OCI-LY1 (cell line): ENCODE measurements at regions not wholly inside any gene's neighbourhood (a gene's known extent, or its start where the extent isn't known, plus 50 kb on each side); places are given as distances from the start of the nearest gene placed in this dataset.

Experiments used
- H2AFZ ChIP-seq: fragments of 200-600 bp; sonication (generic), shearing (Covaris generic); 2 replicates; pipeline ENCODE4 v1.6.0; 2014; ENCODE audit warnings: antibody characterized with exemption, mild to moderate bottlenecking, low read length
- H3F3A ChIP-seq: fragments of 200-600 bp; sonication (generic), shearing (Covaris generic); 2 replicates; pipeline ENCODE4 v1.6.0; 2014; ENCODE audit warnings: mild to moderate bottlenecking, antibody characterized with exemption, low read length, moderate library complexity; ENCODE audit not compliant: insufficient read depth
- H3K27ac ChIP-seq: fragments of 200-600 bp; sonication (generic); 2 replicates; pipeline ENCODE4 v1.5.1; 2014; ENCODE audit warnings: low read length, mixed run types, mild to moderate bottlenecking, low read depth; ENCODE audit not compliant: poor library complexity, severe bottlenecking
- H3K27me3 ChIP-seq: fragments of 200-600 bp; sonication (generic); 2 replicates; pipeline ENCODE4 v1.6.0; 2014; ENCODE audit warnings: antibody characterized with exemption, mild to moderate bottlenecking, low read length, moderate library complexity; ENCODE audit not compliant: insufficient read depth
- H3K36me3 ChIP-seq: fragments of 200-600 bp; sonication (generic); 2 replicates; pipeline ENCODE4 v1.6.1; 2014; ENCODE audit warnings: mild to moderate bottlenecking, antibody characterized with exemption, low read length, moderate library complexity, mixed read lengths; ENCODE audit not compliant: insufficient read depth
- H3K4me1 ChIP-seq: fragments of 200-600 bp; sonication (generic); 2 replicates; pipeline ENCODE4 v1.5.1; 2014; ENCODE audit warnings: mild to moderate bottlenecking, low read length, moderate library complexity; ENCODE audit not compliant: insufficient read depth, severe bottlenecking
- H3K4me2 ChIP-seq: fragments of 200-600 bp; sonication (generic), shearing (Covaris generic); 2 replicates; pipeline ENCODE4 v1.6.1; 2014; ENCODE audit warnings: low read length
- H3K4me3 ChIP-seq: fragments of 200-600 bp; sonication (generic); 2 replicates; pipeline ENCODE4 v1.5.1; 2014; ENCODE audit warnings: low read length, low read depth, mild to moderate bottlenecking, mixed read lengths; ENCODE audit not compliant: poor library complexity, severe bottlenecking
- H3K79me2 ChIP-seq: fragments of 200-600 bp; shearing (Covaris generic); 2 replicates; pipeline ENCODE4 v1.6.1; 2016; ENCODE audit warnings: mixed run types, low read length, mixed read lengths; ENCODE audit not compliant: insufficient read depth
- H3K9ac ChIP-seq: fragments of 200-600 bp; sonication (generic), shearing (Covaris generic); 2 replicates; pipeline ENCODE4 v1.6.1; 2014; ENCODE audit warnings: mild to moderate bottlenecking, low read length, mixed read lengths
- H3K9me2 ChIP-seq: fragments of 200-600 bp; sonication (generic), shearing (Covaris generic); 2 replicates; pipeline ENCODE4 v1.6.1; 2014; ENCODE audit warnings: low read depth, mild to moderate bottlenecking, low read length, mixed read lengths
- H3K9me3 ChIP-seq: fragments of 200-600 bp; shearing (Covaris generic); 2 replicates; pipeline ENCODE4 v1.6.1; 2014; ENCODE audit warnings: low read length, mixed read lengths
- H4K20me1 ChIP-seq: fragments of 200-600 bp; sonication (generic), shearing (Covaris generic); 2 replicates; pipeline ENCODE4 v1.6.0; 2016; ENCODE audit warnings: mild to moderate bottlenecking, low read length; ENCODE audit not compliant: insufficient read depth
- CTCF ChIP-seq: fragments of 200-600 bp; sonication (generic), shearing (Covaris generic); IDR thresholded peaks from 2 replicates; pipeline ENCODE4 v1.5.1; 2017; ENCODE audit warnings: mild to moderate bottlenecking, antibody characterized with exemption, low read length, moderate library complexity, mixed read lengths
- EZH2 ChIP-seq: fragments of 200-600 bp; sonication (generic), shearing (Covaris generic); IDR thresholded peaks from 2 replicates; pipeline ENCODE4 v1.8.0; 2017; ENCODE audit warnings: borderline replicate concordance, mixed run types, mild to moderate bottlenecking, antibody characterized with exemption, low read length, moderate library complexity, mixed read lengths

DNA sequence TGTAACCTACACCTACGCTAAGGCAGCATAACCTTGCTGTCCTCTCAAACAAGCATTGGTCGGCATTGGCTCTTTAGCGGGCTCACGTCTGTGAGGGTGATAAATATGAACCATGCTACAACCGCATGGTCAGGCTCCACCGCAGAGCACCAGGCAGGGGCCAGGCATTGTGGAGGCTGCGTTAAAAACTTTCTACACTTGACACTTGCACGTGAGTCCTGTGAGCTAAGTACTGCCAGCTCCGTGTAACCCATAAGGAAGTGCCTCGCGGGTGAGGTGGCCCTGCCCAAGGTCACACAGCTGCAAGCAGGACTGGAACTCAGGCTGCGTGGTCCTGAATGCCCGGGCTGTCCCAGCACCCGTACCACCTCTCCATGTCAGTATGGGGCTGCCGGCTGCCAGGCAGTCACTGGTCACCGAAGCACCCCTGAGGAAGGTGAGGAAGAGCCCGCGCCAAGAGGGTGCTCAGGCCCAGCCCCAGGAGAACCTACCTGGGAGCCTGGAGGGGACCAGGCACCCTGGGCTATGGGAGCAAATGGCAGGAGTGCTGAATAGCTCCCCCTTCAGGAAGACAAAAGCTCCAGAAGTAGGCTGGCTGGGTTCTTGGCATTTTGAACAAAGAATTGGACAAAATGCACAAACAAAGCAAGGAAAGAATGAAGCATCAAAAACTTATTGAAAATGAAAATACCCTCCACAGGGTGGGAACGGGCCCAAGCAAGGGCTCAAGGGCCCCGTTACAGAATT, 271.1 kb upstream of the RAB6C start:
- Histone ChIP-seq H3K4me1 (no peaks in the 10 kb centered on the region), H3K27ac (no peak overlapping the region), H3F3A (no peaks in the 10 kb centered on the region), H3K9me3 (no peaks in the 10 kb centered on the region), H2AFZ (no peak overlapping the region), H3K79me2 (no peaks in the 10 kb centered on the region), H3K4me3 (no peak overlapping the region), H3K9me2 (no peaks in the 10 kb centered on the region), H3K4me2 (no peak overlapping the region), H3K27me3 (no peaks in the 10 kb centered on the region), H4K20me1 (no peaks in the 10 kb centered on the region), H3K9ac (no peak overlapping the region), H3K36me3 (no peaks in the 10 kb centered on the region)
- TF ChIP-seq CTCF, result no peak
- TF ChIP-seq EZH2, result no peak

GRCh38 chr2:129709001-129709955, 270.2 kb upstream of the RAB6C start:
- no peaks in the 10 kb centered on the region for H4K20me1 ChIP-seq
- H2AFZ ChIP-seq, result no peak overlapping the region
- no peak overlapping the region for H3K27ac ChIP-seq
- H3K79me2 ChIP-seq, result no peaks in the 10 kb centered on the region
- no peak overlapping the region for H3K4me3 ChIP-seq
- H3K4me2 ChIP-seq, result no peak overlapping the region
- H3K27me3 ChIP-seq, result no peaks in the 10 kb centered on the region
- no peaks in the 10 kb centered on the region for H3K4me1 ChIP-seq
- H3F3A ChIP-seq, result no peaks in the 10 kb centered on the region
- H3K9me2 ChIP-seq, result no peaks in the 10 kb centered on the region
- no peaks in the 10 kb centered on the region for H3K36me3 ChIP-seq
- no peak for TF ChIP-seq CTCF
- no peak for TF ChIP-seq EZH2
- H3K9ac ChIP-seq, result no peak overlapping the region
- H3K9me3 ChIP-seq, result no peaks in the 10 kb centered on the region

DNA sequence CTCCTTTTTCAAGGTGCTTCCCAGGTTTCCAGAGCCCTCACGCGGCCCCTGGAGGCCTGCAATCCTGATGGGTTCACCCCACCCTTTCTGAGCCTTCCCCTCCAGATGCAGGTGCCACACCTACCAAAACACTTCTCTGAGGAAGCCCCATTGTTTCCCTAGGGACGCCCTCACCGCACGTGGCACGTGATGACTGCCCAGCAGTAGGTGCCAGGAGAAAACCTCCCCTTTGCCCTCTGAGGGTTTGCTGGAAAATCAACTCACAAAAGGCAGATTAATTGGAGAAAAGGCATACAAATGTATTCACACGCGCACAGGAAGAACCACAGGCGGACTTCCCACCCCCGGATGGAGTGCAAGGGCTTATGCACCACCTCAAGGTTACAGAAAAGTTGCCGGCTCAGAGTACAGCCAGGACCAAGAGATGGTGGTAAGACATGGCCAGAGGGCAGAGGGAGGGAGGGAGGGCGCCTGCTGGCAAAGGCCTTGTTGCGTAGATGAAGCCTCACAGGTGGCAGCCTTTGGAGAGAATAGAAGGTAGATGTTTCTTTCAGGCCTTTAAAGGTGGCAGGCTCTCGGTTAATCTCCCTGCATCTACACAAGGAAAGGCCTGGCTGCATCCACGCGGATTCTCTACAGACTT, 269.4 kb upstream of the RAB6C start:
- no peaks in the 10 kb centered on the region for H3F3A ChIP-seq
- H3K9me2 ChIP-seq, result no peaks in the 10 kb centered on the region
- no peaks in the 10 kb centered on the region for H3K27me3 ChIP-seq
- no peaks in the 10 kb centered on the region for H3K9me3 ChIP-seq
- no peaks in the 10 kb centered on the region for H4K20me1 ChIP-seq
- no peak overlapping the region for H3K9ac ChIP-seq
- H3K4me1 ChIP-seq, result no peaks in the 10 kb centered on the region
- no peak overlapping the region for H2AFZ ChIP-seq
- TF ChIP-seq CTCF (no peak), EZH2 (no peak)
- no peak overlapping the region for H3K4me3 ChIP-seq
- no peaks in the 10 kb centered on the region for H3K36me3 ChIP-seq
- H3K79me2 ChIP-seq, result no peaks in the 10 kb centered on the region
- no peak overlapping the region for H3K4me2 ChIP-seq
- no peak overlapping the region for H3K27ac ChIP-seq
